Activated naive CD4-positive, alpha-beta T cell treated with anti-CD3 and anti-CD28 coated beads, Interleukin-2, amount 50 U/mL, for 16 hours (primary cell): ENCODE measurements at regions not wholly inside any gene's neighbourhood (a gene's known extent, or its start where the extent isn't known, plus 50 kb on each side); places are given as distances from the start of the nearest gene placed in this dataset.
"Not testable (repeated sequence)": the region's sequence is repeated elsewhere in the genome, so short reads cannot be mapped to it uniquely, and the experiment has no call there.

Source experiments
- DNase-seq: peaks from one replicate; pipeline ENCODE4 v3.0.0-alpha.2; 2020

DNA sequence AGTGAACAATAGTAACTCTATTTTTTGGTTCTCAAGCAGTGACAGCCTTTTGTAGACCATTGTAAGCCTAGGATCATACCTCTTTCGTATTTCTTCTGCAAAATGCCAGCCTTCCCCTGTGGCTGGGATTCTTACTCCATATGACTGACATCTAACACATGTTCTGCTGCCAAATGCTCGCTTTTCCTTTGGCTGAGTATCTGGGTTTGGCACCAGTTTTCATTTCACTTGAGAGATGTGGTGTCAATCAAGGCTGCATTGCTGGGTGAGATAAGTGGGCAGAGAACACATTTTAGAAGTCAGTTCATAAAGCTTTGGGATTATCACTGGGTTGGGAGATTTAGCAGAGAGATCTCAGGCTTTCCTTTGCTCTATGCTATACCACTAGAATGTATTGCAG is 514.7 kb upstream of the SGO1 start:
- DNase-seq = no peak

DNA sequence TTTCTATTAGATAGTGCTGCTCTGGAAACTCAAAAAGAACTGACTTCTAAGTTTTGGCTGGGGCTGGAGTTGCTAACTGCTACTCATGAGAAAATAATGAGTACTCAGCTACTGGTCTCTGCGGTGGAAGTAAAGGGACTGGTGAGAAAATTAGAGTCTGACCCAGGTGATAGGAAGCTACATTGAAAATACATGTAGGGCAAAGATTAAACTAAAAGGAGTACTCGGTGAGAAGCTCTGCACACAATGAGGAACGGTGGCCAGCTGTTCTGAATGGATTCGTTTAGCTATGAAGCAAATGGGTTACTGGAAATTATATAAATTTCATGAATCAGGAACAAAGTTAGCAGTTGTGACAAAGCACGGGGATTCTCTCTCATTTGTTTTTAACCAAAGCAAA is 512.9 kb upstream of the SGO1 start:
- DNase-seq = no peak

DNA sequence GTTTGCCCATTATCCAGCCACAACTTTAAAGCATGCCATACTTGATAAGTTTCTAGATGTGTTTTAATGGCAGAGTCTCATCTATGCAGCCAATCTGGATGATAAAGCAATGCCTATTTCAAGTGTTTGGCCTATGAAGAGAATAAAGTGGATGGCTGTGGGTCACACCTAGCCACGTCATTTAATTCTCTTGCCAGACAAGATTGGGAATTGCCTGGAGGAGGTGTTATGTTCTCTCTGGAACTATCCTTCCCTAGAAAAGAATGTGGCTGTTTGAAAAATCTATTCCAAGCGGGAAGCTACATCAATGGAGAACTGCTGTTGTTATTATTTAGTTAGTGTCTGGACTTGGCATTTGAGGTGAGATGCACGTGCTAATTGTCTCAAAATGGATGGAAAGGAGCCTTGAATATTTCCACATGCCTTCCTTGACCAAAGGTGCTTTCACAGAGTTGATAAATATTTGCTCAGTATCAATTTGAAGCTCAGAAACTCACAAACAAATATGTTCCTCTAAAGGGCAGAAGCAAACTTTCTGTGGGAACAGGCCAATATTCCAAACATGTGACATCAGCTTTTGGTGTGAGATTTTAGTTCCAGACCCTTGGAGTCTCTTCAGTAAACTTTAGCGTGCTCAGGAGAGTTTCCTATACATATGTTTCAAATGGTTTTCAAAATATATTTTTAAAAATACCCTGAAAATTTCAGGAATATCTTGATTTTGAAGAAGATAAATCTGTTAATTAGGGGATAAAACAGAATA is 510.6 kb upstream of the SGO1 start:
- no peak for DNase-seq

DNA sequence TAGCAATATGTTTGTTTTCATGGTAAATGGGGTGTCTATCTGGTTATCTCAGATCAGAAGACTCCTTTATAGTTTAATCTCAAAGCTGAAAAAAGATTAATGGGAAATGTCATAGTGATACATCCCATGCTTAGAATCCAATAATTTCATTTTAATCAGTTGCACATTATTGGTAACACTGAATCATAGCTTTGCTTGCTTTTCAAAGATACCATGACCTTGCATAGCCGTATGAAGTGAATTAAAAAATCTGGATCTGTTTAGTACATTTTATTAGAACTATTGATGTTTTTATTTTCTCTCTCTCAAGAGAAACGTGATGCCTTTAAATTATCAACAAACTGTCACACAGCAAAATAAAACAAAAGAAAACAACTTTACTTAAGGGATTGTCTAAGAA is 506.7 kb upstream of the SGO1 start:
- no peak for DNase-seq

DNA sequence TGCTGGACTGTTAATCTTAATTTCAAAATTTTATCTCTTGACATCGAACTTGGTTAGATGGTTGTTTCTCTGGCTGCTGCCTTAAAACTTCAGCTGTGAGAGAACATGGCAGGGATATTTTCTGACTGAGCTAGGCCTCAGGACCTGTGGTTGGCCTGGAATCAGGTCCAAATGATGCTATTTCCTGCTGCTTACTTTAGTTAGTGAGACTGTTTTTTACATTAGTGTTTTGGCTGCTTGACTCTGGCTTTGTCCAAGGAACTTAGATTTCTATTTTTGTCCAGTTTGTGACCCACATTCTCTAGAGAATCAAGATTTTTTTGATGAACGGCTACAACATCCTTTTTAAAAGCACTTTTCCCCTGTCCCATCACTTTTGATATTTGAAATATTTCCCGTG is 497.9 kb upstream of the SGO1 start:
- DNase-seq = no peak

DNA sequence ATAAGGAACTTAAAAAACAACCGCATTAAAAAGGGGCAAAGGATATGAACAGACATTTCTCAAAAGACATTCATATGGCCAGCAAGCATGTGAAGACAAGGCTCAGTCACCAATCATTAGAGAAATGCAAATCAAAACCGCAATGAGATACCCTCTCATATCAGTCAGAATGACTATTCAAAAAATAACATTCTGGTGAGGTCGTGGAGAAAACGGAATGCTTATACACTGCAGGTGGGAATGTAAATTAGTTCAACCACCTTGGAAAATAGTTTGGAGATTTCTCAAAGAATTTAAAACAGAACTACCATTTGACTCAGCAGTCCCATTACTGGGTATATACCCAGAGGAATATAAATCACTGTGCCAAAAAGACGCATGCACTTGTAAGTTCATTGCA is 496.6 kb upstream of the SGO1 start:
- no peak for DNase-seq

DNA sequence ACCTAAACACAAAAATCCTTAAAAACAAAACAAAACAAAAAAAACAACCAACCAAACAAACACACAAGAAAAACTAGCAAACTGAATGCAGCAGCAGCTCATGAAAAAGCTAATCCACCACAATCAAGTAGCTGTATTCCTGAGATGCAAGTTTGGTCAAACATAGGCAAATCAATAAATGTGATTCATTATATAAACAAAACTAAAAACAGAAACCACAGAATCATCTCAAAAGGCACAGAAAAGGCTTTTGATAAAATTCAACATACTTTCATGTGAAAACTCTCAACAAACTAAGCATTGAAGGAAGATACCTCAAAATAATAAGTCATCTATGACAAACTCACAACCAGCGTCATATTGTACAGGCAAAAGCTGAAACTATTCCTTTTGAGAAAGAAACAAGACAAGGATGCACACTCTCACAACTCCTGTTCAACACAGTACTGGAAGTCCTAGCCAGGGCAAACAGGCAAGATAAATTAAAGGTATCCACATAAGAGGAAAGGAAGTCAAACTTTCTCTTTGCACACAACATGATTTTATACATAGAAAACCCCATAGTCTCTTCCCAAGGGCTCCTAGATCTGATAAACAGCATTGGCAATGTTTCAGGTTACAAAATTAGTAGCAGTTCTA is 495.1 kb upstream of the SGO1 start:
- DNase-seq = no peak

DNA sequence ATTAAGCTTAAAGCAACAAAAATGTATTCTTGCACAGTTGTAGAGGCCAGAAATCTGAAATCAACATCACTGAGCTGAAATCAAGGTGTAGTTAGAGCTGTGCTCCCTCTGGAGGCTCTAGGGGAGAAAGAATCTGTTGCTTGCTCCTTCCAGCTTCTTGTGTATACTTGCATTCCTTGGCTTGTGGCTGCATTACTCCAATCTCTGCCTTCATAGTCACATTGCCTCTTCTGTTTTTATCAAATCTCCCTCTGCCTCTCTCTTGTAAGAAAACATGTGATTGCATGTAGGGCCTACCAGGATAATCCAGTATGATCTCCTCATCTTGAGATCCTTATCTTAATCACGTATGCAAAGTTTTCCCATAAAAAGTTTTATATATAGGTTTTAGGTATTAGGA is 487.9 kb upstream of the SGO1 start:
- DNase-seq = no peak

DNA sequence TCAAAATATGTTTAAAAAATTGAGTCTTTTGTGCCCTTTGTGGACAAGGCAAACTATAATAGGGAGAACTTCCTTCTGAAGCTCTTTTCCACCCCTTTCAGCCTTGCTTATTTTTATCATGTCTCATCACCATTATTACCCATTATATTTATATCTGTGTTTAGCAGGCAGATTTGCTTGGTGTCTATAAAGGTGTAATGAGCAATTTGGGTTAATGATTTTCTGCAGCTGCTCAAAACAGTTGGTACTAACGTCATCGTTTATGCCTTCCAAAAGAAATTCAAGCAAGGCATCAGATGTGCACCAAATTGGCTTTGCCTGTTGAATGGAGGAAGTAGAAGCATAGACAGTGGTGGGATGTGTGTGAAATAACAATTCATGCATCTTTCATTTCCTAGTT is 483.7 kb upstream of the SGO1 start:
- no peak for DNase-seq

DNA sequence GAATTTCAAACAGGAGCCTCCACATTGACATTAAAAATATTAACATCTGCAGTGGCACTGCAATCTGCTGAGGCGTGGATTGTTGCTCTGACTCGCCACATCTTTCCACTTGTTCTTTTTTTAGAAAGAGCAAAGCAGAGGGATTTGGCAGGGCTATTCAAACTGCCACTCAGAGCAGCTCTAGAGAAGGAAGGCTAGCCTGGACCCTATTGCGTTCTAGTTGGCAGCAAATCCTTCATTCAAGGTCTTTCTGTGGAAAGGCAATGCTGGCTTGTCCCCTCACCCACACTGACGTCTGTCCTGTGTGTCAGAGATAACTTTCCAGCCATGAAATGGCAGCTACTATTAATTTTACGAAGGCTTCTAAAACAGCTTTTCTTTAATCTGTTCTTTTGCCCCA is 483.2 kb upstream of the SGO1 start:
- no peak for DNase-seq

DNA sequence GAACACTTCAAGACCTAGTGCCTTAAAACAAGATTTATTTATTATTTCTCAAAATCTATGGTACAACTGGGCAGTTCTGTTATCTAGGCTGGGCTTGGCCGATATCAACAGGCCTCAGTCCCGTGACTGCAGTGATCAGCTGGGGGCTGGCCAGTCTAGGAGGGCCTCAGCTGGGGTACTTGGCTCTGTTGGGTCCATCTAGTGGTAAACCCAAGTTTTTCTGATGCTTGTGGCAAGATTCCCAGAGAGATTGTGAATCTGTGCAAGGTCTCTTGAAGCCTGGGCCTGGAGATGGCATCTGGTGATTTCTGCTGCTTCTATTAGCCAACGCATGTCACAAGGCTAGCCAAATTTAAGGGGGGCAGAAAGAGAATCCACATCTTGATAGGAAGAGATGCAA is 482.4 kb upstream of the SGO1 start:
- no peak for DNase-seq

DNA sequence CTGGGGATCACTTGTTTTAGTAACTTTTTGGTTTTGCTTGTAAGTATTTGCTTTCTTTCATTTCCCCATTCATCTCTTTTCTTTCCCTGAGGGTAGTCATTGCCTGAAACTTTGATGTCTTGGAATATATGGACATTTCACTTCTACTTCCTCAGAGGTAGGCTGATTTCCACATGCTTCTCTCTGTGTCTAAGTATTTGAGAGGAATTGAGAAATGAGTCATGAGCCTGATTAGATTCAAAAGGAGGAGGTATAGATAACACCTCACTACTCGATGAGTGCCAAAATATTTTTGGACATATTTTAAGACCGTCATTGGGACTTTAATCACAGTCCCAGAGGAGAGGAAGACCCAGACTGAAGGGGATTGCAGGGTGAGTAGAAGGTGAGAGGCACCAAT is 480.1 kb upstream of the SGO1 start:
- DNase-seq = no peak

DNA sequence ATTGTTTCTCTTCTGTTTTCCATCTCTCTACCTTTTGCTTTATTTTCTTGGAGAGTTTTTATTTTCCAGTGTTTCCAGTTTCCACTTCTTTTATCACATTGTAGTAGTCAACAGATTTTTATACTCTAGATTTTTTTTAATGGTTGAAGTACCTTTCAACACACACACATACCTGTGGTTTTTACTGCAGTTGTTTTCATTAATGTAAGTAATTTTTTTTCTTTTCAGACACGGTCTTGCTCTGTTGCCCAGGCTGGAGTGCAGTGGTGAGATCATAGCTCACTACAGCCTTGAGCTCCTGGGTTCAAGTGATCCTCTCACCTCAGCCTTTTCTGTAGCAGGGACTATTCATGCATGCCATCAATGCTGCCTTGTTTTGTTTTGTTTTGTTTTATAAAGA is 472.5 kb upstream of the SGO1 start:
- DNase-seq = no peak

DNA sequence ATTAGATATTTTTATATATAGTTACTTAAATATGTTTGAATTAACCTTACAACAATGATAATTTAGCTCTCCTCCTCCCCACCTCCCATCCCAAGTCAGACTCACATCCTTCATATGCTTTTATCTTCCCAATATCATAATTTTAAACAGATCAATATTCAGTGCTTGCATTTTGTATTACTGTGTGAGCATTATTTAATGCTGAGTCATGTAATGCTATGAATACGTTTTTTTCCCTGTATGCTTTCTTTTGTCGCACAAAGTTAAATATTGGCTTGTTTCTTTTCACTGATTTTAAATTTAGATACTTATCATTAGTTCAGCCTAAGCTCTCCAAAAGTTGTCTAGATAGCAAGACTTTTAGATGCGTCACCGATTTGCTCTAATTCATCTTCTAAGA is 471.6 kb upstream of the SGO1 start:
- DNase-seq = no peak

DNA sequence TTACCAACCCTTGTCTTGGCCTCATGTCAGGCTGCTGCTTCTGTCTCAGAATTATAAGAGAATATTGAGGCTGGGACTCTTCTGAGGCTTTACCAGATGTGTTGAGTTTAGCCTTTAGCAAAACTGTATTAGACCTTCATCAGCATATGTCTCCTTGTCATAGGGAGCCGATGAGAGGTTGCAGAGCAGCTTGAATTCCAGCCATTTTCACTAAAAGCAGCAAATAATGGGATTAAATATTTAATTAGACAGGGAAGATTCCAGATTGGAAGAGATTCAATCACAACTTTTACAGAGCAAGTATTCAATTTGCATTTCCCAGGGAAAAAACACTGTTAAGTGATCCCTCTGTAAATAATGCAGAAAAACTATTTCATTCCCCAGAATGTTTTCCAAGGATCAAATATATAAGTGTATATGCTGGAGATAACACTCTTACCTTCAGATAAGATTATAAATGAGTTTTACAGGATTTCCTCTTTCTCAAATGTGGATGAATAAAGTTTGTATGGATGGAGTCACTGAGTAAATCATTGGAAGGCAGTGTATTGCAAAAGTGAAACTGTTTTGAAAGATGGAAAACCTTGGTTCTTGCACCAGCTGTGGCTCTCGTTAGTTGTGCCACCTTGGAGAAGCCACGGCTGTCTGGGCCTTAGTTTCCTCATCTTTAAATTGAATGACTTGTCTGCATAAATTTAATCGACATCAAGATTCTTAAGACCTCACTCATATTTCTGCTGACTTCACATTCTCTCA is 466.4 kb upstream of the SGO1 start:
- DNase-seq = no peak

DNA sequence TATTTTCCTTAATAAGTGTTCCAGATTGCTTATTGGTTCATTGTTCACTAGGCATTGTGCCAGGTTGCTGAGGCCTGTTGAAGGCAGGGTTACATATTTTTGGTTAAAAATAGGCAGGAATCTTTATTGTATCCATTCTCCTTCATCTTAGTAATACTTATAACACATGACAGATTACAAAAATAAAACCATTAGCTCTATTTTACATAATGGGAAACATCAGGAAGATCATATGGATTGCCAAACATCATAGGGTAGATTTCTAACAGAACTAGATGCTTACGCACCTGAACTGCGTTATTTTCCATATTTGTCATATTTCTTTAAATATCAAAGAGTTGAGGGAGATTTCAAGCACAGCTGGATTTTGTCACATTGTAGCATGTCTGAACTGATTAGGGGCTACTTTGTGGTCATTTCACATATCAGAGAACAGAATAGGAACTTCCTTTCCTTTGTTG is 462.9 kb upstream of the SGO1 start:
- DNase-seq = no peak

DNA sequence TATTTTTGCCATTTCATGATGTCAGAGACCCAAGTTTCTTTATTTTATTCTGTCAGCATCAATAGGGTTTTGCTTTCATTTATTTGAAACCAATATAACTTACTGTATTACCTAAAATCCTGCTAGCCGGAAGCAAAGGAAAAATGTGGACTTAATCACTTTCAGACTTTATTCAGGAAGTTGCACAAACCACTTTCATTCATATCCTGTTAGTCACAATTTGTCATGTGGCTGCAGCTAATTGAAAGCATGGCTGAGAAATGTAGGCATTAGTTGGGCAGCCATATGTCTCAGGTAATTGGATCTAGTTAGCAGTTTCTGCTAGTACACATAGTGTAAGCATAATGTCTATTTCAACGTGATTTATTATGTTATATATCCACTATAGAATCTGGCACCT is 462.3 kb upstream of the SGO1 start:
- no peak for DNase-seq

DNA sequence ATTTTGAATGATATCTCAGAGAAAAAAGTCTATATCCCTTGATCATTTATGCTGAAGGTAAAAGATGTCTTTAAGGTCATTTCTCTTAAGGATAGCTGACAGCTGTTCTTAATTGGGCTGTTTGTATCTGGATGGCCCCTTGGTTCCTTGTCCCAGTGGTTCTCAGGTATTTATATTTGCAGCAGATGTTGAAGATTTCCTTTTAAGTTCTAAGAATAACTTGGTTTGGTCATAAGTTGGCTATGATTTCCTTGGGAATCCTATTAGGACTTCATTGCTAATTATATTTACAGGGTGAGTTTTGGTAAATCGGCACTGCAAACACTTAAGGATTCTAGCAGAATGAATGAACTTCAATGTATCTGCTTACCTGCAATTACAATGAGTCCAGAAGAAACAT is 460.4 kb upstream of the SGO1 start:
- no peak for DNase-seq

DNA sequence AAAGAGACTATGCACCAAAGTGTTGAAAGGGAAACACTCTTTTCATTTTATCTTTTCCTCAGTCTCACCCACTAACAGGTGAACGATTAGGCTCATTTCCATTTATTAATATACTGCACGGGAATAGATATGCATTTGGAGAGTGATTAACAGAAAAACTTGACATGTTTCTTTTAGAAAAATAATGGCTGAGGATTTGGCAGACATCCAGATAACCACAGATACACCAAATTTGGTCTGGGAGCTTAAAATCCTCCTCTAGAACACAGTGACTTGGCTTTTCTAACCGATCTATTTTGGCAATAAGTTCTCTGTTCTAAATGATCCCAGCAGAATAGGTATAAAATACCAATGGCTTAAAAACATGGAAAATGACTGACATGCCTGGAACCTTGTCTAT is 459.3 kb upstream of the SGO1 start:
- no peak for DNase-seq

DNA sequence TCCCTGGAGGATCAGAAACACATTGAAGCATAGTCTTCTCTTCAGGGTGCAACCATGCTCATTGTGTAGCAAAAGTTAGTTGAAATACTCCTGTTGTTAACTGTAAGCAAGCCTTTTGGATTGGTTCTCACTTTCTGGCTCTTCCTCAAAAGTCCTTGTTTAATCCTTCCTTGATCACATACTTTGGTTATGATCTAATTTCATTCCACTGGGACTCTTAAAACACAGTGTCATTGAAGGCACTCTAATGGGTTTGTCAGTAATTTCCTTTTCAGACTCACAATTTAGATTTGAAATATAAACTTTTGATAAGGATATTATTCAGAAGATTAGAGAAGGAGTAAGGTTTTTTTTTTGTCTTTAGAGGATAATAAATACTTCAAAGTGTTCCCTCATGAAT is 451.7 kb upstream of the SGO1 start:
- no peak for DNase-seq

DNA sequence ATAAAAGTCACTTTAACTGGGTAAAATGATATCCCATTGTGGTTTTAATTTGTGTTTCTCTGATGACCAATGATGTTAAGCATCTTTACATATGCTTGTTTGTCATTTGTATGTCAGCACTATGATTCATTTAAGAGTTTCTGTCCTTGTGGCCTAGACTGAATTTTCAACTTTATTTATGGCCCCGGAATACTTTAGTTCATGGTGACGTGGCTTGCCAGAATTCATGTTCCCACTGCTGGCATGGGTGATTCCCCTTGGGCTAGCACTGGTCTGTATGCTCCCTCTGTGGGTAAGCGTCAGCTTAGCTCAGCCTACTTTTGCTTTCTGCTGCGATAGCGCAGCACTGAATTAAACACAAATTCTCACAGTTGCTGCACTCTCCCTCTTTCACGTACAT is 436.3 kb upstream of the SGO1 start:
- DNase-seq = no peak

DNA sequence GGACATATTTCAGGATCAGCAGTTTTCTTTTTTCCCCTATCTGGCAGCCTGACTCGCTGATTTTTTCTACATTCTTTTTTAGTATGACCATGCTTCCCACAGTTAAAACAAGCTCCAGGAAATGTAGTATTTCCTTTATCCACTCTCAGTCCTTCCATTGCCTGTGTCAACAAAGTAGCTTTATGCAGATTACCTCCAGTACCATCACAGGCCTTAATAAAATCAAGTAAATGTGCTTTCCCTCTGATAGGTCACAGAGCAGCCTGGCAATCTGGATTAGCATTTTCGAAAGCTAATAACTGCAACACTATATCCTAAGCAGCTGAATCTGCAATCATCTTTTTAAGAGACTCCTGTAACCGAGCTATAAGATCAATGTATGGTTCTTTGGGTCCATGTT is 432.6 kb upstream of the SGO1 start:
- DNase-seq = not testable (repeated sequence)

DNA sequence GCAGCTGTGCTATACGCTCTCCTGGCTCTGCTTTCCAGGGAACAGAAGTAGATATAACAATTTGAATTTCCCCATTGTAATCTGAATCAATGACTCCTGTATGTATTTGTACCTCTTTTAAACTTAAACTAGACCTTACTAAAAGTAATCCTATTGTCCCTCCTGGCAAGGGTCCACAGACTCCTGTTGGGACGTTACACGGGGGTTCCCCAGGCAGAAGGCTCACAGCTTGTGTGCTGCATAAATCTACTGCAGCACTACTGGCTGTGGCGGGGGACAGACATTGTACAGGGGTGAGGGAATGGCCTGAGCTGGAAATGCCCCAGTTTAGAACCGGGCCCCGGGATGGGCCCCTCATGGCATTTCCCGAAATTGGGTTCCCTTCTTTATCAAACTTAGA is 432.2 kb upstream of the SGO1 start:
- not testable (repeated sequence) for DNase-seq

DNA sequence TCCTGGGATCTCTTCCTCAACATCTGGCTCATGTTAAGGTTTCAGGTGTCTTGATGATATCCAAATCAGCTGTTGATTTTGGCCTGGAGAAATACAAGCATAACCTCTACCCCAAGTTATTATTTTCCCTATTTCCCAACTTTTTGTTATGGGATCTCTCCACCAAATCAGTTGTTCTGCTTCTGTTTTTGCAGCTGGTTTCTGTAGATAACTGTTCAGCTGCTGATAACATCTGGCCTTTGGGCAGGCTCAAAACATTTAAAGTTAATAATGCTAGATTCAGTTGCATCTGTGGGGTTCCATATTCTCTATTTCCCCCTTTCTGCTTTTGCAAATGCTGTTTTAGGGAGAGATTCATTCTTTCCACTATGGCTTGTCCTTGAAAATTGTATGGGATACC is 430.0 kb upstream of the SGO1 start:
- not testable (repeated sequence) for DNase-seq
